Activated CD8-positive, alpha-beta T cell treated with anti-CD3 and anti-CD28 coated beads for 36 hours (primary cell): ENCODE measurements at regions not wholly inside any gene's neighbourhood (a gene's known extent, or its start where the extent isn't known, plus 50 kb on each side); places are given as distances from the start of the nearest gene placed in this dataset.
"Not testable (repeated sequence)": the region's sequence is repeated elsewhere in the genome, so short reads cannot be mapped to it uniquely, and the experiment has no call there.

ENCODE experiments used
- ATAC-seq: fragments of 200-7000 bp; cut with Tn5 transposase; one replicate; pipeline ENCODE4 v1.10.0; 2021; ENCODE audit warnings: mild to moderate bottlenecking, moderate library complexity
- CTCF ChIA-PET: fragments of 350-600 bp; sonication (Branson Sonifier 250); formaldehyde crosslinking; loops from one replicate; lab custom pipeline; 2021; ENCODE audit warnings: antibody characterized with exemption; lab: Charles Lee
- POLR2A ChIA-PET: fragments of 350-600 bp; sonication (Branson Sonifier 250); formaldehyde crosslinking; loops from one replicate; lab custom pipeline; 2021; ENCODE audit warnings: antibody characterized with exemption; lab: Charles Lee
- DNase-seq: peaks from one replicate; pipeline ENCODE4 v3.0.0-alpha.2; 2020
- H3K27ac Mint-ChIP-seq: one replicate; pipeline ENCODE4 v1.8.0; 2021; ENCODE audit warnings: mild to moderate bottlenecking, mixed read lengths
- H3K27me3 Mint-ChIP-seq: one replicate; pipeline ENCODE4 v1.8.0; 2021; ENCODE audit warnings: mixed read lengths
- H3K36me3 Mint-ChIP-seq: one replicate; pipeline ENCODE4 v1.8.0; 2021; ENCODE audit warnings: low read depth, mixed read lengths
- H3K4me1 Mint-ChIP-seq: one replicate; pipeline ENCODE4 v1.8.0; 2021; ENCODE audit warnings: low read depth, mixed read lengths
- H3K4me3 Mint-ChIP-seq: one replicate; pipeline ENCODE4 v1.8.0; 2021; ENCODE audit warnings: mild to moderate bottlenecking, moderate library complexity, mixed read lengths
- H3K9me3 Mint-ChIP-seq: one replicate; pipeline ENCODE4 v1.8.0; 2021; ENCODE audit warnings: mixed read lengths
- CTCF ChIP-seq: fragments of 200-600 bp; IDR thresholded peaks from one replicate; pipeline ENCODE4 v1.8.0; 2022; ENCODE audit warnings: antibody characterized with exemption, mild to moderate bottlenecking
- intact Hi-C: fragments of 100-400 bp; cut with micrococcal nuclease; formaldehyde crosslinking; loops from one replicate; pipeline ENCODE4 v1.10.0; 2022

- ChIA-PET CTCF (no interaction called here), POLR2A (no interaction called here)
- no peak for TF ChIP-seq CTCF
- no peaks in the 10 kb centered on the region for H3K36me3 Mint-ChIP-seq
- intact Hi-C loops: no loop called here
- ATAC-seq: no peak
- H3K27ac Mint-ChIP-seq: no peak overlapping the region
- no peaks in the 10 kb centered on the region for H3K9me3 Mint-ChIP-seq
- no peak for DNase-seq
- H3K4me3 Mint-ChIP-seq: no peak overlapping the region
- no peaks in the 10 kb centered on the region for H3K27me3 Mint-ChIP-seq
- no peaks in the 10 kb centered on the region for H3K4me1 Mint-ChIP-seq
Observed at GRCh38 chr1:182229921-182230491, 161.6 kb downstream of the GLUL start.

DNA sequence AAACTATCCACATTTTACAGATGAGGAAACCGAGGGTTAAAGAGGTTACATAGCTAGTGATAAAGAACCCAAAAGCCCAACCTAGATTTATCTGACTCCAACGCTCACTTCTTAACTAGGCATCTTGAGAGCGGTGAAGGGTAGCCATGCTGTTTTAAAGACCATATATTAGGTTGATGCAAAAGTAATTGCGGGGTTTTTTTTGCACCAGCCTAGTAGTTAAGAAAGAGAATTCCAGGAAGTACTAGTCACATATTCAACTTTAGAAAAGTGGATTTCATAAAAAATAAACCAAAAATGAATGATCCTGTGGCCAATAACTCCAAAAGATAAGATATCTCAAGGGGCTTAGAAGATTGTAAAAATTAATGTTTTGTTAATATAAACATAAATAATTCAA, 162.1 kb downstream of the GLUL start:
- TF ChIP-seq CTCF: no peak
- no peak for DNase-seq
- intact Hi-C loops: no loop called here

DNA sequence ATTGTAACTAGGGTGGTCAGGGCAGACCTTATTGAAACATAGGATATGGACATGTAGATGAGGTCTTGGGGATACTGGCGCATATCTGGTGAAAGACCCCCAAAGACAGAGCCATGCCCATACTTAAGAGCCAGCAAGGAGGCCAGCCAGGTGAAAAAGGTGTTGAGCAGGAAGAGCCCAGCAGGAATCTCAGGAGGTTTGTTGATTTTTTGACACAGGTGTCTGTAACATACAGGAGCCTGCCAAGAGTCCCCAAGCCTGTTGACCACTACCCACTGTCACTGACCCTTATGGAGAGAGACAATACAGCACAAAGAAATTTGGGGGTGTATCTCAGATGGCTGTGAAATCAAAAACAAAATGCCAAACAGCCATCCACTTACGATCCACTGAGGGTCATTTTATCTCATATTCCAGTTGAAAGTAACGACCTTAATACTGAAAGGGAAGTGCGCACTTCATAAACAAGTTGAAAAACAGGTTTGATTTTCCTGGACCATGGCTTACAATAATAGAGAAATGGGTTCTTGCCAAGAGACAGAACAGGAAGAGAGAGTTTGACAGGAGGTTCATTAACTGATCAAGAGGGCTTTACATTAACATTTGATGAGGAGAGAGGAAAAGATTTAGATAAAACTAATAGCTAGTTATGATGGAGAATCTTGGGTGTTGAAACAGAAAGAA, 163.6 kb downstream of the GLUL start:
- Mint-ChIP-seq H3K9me3 (no peaks in the 10 kb centered on the region), H3K36me3 (no peaks in the 10 kb centered on the region), H3K4me1 (no peaks in the 10 kb centered on the region), H3K27ac (no peak overlapping the region), H3K4me3 (no peak overlapping the region), H3K27me3 (no peaks in the 10 kb centered on the region)
- intact Hi-C loops: no loop called here
- no peak for TF ChIP-seq CTCF
- ChIA-PET CTCF (interaction anchor here (0.7 to 1.2 kb wide), 2 partner anchors 21 to 85 kb away, joined by 3 read pairs; no protein-coding TSS in a partner anchor), POLR2A (no interaction called here)
- ATAC-seq (no peak), DNase-seq (no peak)

More for the DNA sequence above, 162.1 kb downstream of the GLUL start:
- Mint-ChIP-seq H3K27me3 (no peaks in the 10 kb centered on the region), H3K27ac (no peak overlapping the region), H3K4me3 (no peak overlapping the region), H3K4me1 (no peaks in the 10 kb centered on the region), H3K9me3 (no peaks in the 10 kb centered on the region), H3K36me3 (no peaks in the 10 kb centered on the region)
- no peak for ATAC-seq
- ChIA-PET CTCF (no interaction called here), POLR2A (no interaction called here)

GRCh38 chr1:182226618-182227017, 165.0 kb downstream of the GLUL start:
- H3K27me3 Mint-ChIP-seq: no peaks in the 10 kb centered on the region
- DNase-seq (no peak), ATAC-seq (no peak)
- CTCF ChIA-PET: interaction anchor here (0.8 kb wide), 1 partner anchor 8 kb away, joined by 3 read pairs; no protein-coding TSS in a partner anchor
- peaks cover 6% of the 10 kb centered on the region for H3K9me3 Mint-ChIP-seq
- POLR2A ChIA-PET: no interaction called here
- H3K4me3 Mint-ChIP-seq: no peak overlapping the region
- no peak overlapping the region for H3K27ac Mint-ChIP-seq
- intact Hi-C loops: no loop called here
- TF ChIP-seq CTCF: no peak
- H3K36me3 Mint-ChIP-seq: no peaks in the 10 kb centered on the region
- no peaks in the 10 kb centered on the region for H3K4me1 Mint-ChIP-seq

DNA sequence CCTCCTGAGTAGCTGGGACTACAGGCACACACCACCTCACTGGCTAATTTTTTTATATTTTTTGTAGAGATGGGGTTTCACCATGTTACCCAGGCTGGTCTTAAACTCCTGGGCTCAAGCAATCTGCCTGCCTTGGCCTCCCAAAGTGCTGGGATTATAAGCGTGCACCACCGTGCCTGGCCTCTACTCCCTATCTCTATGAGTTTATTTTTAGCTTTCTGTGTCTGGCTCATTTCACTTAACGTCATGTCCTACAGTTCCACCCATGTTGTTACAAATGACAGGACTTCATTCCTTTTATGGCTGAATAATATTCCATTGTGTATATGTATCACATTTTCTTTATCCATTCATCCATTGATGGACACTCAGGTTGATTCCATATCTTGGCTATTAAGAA, 164.2 kb upstream of the ZNF648 start:
- POLR2A ChIA-PET, H3K27me3 Mint-ChIP-seq, H3K4me1 Mint-ChIP-seq, H3K4me3 Mint-ChIP-seq, CTCF ChIA-PET, H3K27ac Mint-ChIP-seq, DNase-seq, H3K36me3 Mint-ChIP-seq, ATAC-seq, intact Hi-C loops, H3K9me3 Mint-ChIP-seq: not testable (repeated sequence)

DNA sequence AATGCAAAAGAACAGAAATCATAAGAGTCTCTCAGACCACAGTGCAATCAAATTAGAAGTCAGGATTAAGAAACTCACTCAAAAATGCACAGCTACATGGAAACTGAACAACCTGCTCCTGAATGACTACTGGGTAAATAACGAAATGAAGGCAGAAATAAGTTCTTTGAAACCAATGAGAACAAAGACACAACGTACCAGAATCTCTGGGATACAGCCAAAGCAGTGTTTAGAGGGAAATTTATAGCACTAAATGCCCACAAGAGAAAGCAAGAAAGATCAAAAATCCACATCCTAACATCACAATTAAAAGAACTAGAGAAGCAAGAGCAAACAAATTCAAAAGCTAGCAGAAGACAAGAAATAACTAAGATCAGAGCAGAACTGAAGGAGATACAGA, 160.5 kb upstream of the ZNF648 start:
- peaks cover 12% of the 10 kb centered on the region for H3K9me3 Mint-ChIP-seq
- ATAC-seq, H3K27me3 Mint-ChIP-seq: not testable (repeated sequence)

DNA sequence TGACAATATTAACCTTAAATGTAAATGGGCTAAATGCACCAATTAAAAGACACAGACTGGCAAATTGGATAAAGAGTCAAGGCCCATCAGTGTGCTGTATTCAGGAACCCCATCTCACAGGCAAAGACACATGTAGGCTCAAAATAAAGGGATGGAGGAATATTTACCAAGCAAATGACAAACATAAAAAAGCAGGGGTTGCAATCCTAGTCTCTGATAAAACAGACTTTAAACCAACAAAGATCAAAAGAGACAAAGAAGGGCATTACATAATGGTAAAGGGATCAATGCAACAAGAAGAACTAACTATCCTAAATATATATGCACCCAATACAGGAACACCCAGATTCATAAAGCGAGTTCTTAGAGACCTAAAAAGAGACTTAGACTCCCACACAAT, 159.9 kb upstream of the ZNF648 start:
- intact Hi-C loops, H3K27ac Mint-ChIP-seq, H3K36me3 Mint-ChIP-seq, H3K4me3 Mint-ChIP-seq, H3K4me1 Mint-ChIP-seq, ATAC-seq, H3K27me3 Mint-ChIP-seq, CTCF ChIA-PET, DNase-seq, POLR2A ChIA-PET: not testable (repeated sequence)
- H3K9me3 Mint-ChIP-seq: peaks cover 12% of the 10 kb centered on the region

More for the DNA sequence above, 160.5 kb upstream of the ZNF648 start:
- CTCF ChIA-PET, H3K4me3 Mint-ChIP-seq, intact Hi-C loops, H3K4me1 Mint-ChIP-seq, H3K27ac Mint-ChIP-seq, DNase-seq, POLR2A ChIA-PET, H3K36me3 Mint-ChIP-seq: not testable (repeated sequence)
